OCI-LY7 (cell line): ENCODE measurements at regions not wholly inside any gene's neighbourhood (a gene's known extent, or its start where the extent isn't known, plus 50 kb on each side); places are given as distances from the start of the nearest gene placed in this dataset.

Experiments used
- BruUV-seq: library from RNA; stranded (reverse); fragments of 400-500 nt; replicated peaks from 2 replicates; lab custom pipeline; 2021; lab: Mats Ljungman, UMichigan
- CTCF ChIA-PET: fragments of 300-600 bp; sonication (Branson Sonifier 250); formaldehyde crosslinking; loops from one replicate; lab custom pipeline; 2022; ENCODE audit warnings: antibody characterized with exemption; ENCODE audit not compliant: unreplicated experiment; lab: Charles Lee
- POLR2A ChIA-PET: fragments of 300-600 bp; sonication (Branson Sonifier 250); formaldehyde crosslinking; loops from one replicate; lab custom pipeline; 2022; ENCODE audit warnings: antibody characterized with exemption; lab: Charles Lee
- DNase-seq: peaks from one replicate; pipeline ENCODE4 v3.0.0-alpha.2; 2015; ENCODE audit warnings: low spot score
- H2AFZ ChIP-seq: fragments of 200-600 bp; sonication (generic), shearing (Covaris generic); 2 replicates; pipeline ENCODE4 v1.6.1; 2014; ENCODE audit warnings: mild to moderate bottlenecking, antibody characterized with exemption, low read length, moderate library complexity
- H3K27ac ChIP-seq: fragments of 200-600 bp; sonication (generic); 2 replicates; pipeline ENCODE4 v1.5.1; 2014; ENCODE audit warnings: mixed run types, low read depth, mild to moderate bottlenecking, moderate library complexity, low read length, inconsistent platforms; ENCODE audit not compliant: poor library complexity, severe bottlenecking
- H3K36me3 ChIP-seq: fragments of 200-600 bp; sonication (generic); 2 replicates; pipeline ENCODE4 v1.6.1; 2014; ENCODE audit warnings: mild to moderate bottlenecking, antibody characterized with exemption, low read length, moderate library complexity, mixed read lengths; ENCODE audit not compliant: insufficient read depth
- H3K4me1 ChIP-seq: fragments of 200-600 bp; sonication (generic); 2 replicates; pipeline ENCODE4 v1.5.1; 2014; ENCODE audit warnings: mild to moderate bottlenecking, low read length; ENCODE audit not compliant: insufficient read depth, poor library complexity, severe bottlenecking
- H3K4me2 ChIP-seq: fragments of 200-600 bp; sonication (generic); 2 replicates; pipeline ENCODE4 v1.6.1; 2014; ENCODE audit warnings: mild to moderate bottlenecking, low read length
- H3K4me3 ChIP-seq: fragments of 200-600 bp; sonication (generic); 2 replicates; pipeline ENCODE4 v1.5.1; 2014; ENCODE audit warnings: mild to moderate bottlenecking, low read depth, low read length; ENCODE audit not compliant: poor library complexity, severe bottlenecking
- H3K79me2 ChIP-seq: fragments of 200-600 bp; sonication (generic); 2 replicates; pipeline ENCODE4 v1.6.1; 2016; ENCODE audit warnings: low read depth, mild to moderate bottlenecking, low read length, moderate library complexity, mixed read lengths; ENCODE audit not compliant: insufficient read depth
- H3K9me2 ChIP-seq: fragments of 200-600 bp; sonication (generic); 2 replicates; pipeline ENCODE4 v1.6.1; 2016; ENCODE audit warnings: mild to moderate bottlenecking, low read length, mixed read lengths; ENCODE audit not compliant: insufficient read depth
- H3K9me3 ChIP-seq: fragments of 200-600 bp; sonication (generic); 2 replicates; pipeline ENCODE4 v1.6.1; 2014; ENCODE audit warnings: mild to moderate bottlenecking, mixed run types, low read length, mixed read lengths
- H4K20me1 ChIP-seq: fragments of 200-600 bp; sonication (generic); 2 replicates; pipeline ENCODE4 v1.6.1; 2014; ENCODE audit warnings: mild to moderate bottlenecking, antibody characterized with exemption, low read length, moderate library complexity, mixed read lengths; ENCODE audit not compliant: insufficient read depth
- EZH2phosphoT487 ChIP-seq: fragments of 200-600 bp; sonication (generic); IDR thresholded peaks from 2 replicates; pipeline ENCODE4 v1.6.1; 2018; ENCODE audit warnings: low read depth, borderline replicate concordance, mild to moderate bottlenecking, mixed run types, antibody characterized with exemption, low read length, moderate library complexity, mixed read lengths
- intact Hi-C: fragments of 100-400 bp; cut with micrococcal nuclease; formaldehyde crosslinking; loops from one replicate; pipeline ENCODE4 v1.10.0; 2022; ENCODE audit not compliant: unreplicated experiment
- TF ChIP-seq, protein P1 (sequence below): fragments of 200-600 bp; sonication (generic); conservative IDR thresholded peaks from 2 replicates; pipeline ENCODE4 v1.5.1; 2014; ENCODE audit warnings: mild to moderate bottlenecking, antibody characterized with exemption, low read length, moderate library complexity, mixed read lengths

DNA sequence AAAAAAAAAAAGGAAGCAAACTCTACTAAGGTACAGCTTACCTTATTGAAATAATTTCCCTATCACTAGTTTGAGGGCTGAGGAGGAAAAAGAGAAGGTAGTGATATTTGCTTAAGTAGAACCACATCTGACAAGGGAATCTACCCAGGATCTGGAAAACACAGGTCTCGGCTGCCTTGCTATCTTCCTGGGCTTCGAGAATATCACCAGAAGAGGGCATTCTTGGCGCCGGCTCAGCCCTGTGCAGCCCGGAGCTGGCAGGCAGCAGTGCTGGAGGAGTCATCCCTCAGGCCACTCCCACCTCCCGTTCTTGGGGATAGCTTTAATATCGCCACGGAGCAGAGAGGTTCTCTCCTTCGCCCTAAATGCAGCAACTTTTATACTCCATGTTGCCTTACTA lies 1181.2 kb downstream of the VRK1 start:
- Histone ChIP-seq H2AFZ (no peak overlapping the region), H3K4me3 (no peak overlapping the region), H3K4me2 (no peak overlapping the region), H3K27ac (no peak overlapping the region), H4K20me1 (no peaks in the 10 kb centered on the region), H3K9me3 (no peaks in the 10 kb centered on the region), H3K79me2 (no peaks in the 10 kb centered on the region), H3K4me1 (no peaks in the 10 kb centered on the region), H3K9me2 (no peaks in the 10 kb centered on the region), H3K36me3 (no peaks in the 10 kb centered on the region)
- intact Hi-C loops = no loop called here
- CTCF ChIA-PET = no interaction called here
- TF ChIP-seq EZH2phosphoT487 = no peak
- TF ChIP-seq, protein P1, sequence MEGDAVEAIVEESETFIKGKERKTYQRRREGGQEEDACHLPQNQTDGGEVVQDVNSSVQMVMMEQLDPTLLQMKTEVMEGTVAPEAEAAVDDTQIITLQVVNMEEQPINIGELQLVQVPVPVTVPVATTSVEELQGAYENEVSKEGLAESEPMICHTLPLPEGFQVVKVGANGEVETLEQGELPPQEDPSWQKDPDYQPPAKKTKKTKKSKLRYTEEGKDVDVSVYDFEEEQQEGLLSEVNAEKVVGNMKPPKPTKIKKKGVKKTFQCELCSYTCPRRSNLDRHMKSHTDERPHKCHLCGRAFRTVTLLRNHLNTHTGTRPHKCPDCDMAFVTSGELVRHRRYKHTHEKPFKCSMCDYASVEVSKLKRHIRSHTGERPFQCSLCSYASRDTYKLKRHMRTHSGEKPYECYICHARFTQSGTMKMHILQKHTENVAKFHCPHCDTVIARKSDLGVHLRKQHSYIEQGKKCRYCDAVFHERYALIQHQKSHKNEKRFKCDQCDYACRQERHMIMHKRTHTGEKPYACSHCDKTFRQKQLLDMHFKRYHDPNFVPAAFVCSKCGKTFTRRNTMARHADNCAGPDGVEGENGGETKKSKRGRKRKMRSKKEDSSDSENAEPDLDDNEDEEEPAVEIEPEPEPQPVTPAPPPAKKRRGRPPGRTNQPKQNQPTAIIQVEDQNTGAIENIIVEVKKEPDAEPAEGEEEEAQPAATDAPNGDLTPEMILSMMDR = no peak
- DNase-seq = no peak
- BruUV-seq = no TSS peak
- POLR2A ChIA-PET = no interaction called here

DNA sequence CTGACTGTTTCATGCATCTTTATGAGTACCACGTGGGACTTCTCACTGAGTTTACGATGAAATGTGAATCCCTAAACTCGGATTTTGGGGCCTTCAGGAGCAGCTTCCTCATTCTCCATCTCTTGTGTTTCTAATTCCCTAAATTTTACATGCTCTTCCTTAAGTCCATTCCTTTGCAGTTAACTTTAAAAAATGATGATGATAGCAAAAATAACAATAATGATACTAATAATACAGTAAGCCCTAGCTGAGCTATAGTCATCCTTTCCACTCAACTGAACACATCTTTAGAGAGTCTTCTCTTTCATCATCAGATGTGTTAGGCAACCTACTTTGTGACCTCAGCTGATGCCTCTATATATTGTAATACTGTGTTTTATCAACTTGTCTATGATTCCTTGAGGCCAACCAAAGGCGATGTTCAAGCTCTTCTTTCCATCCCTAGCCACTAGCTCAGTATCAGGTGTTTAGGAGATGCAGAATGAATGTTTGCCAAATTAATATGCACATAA lies 1196.4 kb downstream of the VRK1 start:
- POLR2A ChIA-PET = no interaction called here
- H2AFZ ChIP-seq = no peak overlapping the region
- H3K9me3 ChIP-seq = no peaks in the 10 kb centered on the region
- no peaks in the 10 kb centered on the region for H4K20me1 ChIP-seq
- TF ChIP-seq EZH2phosphoT487 = no peak
- TF ChIP-seq, protein P1 = no peak
- H3K27ac ChIP-seq = no peak overlapping the region
- H3K79me2 ChIP-seq = no peaks in the 10 kb centered on the region
- intact Hi-C loops = no loop called here
- H3K4me3 ChIP-seq = no peak overlapping the region
- no peak overlapping the region for H3K4me2 ChIP-seq
- H3K4me1 ChIP-seq = no peaks in the 10 kb centered on the region
- no peaks in the 10 kb centered on the region for H3K36me3 ChIP-seq
- H3K9me2 ChIP-seq = no peaks in the 10 kb centered on the region
- DNase-seq = no peak
- no TSS peak for BruUV-seq
- CTCF ChIA-PET = no interaction called here

DNA sequence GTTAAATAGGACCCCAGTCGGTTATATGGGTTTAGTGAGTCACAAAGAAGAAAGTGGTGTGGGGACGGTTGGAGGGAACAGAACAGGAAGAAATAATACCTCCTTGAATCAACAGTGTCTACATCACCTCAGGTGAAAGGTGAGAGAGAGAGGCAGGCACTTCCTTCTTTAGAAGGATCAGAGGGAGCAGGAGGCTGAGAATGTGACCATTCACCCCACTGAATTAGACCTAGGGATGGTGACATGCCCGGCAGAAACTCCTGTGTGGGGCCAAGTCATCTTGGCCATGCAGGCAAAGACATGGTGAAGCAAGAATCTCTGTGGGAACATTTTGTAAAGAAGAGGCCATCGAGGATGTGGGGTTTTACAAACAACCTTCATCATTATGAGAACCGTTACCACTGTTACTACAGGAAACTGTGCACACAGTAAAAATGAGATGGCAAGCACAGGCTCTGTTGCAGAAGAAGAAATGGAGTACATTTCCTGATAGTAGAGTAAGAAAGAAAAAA lies 1196.9 kb downstream of the VRK1 start:
- Histone ChIP-seq H3K4me2 (no peak overlapping the region), H3K4me1 (no peaks in the 10 kb centered on the region), H3K79me2 (no peaks in the 10 kb centered on the region), H3K4me3 (no peak overlapping the region), H4K20me1 (no peaks in the 10 kb centered on the region), H2AFZ (no peak overlapping the region), H3K27ac (no peak overlapping the region), H3K9me3 (no peaks in the 10 kb centered on the region), H3K9me2 (no peaks in the 10 kb centered on the region), H3K36me3 (no peaks in the 10 kb centered on the region)
- POLR2A ChIA-PET = no interaction called here
- no TSS peak for BruUV-seq
- no peak for DNase-seq
- CTCF ChIA-PET = no interaction called here
- TF ChIP-seq, protein P1 = no peak
- TF ChIP-seq EZH2phosphoT487 = no peak
- intact Hi-C loops = no loop called here
